GM23248 (cell line): ENCODE measurements at regions not wholly inside any gene's neighbourhood (a gene's known extent, or its start where the extent isn't known, plus 50 kb on each side); places are given as distances from the start of the nearest gene placed in this dataset.

ENCODE experiments used
- DNase-seq: peaks from one replicate; pipeline ENCODE4 v3.0.0-alpha.2; 2015
- H2AFZ ChIP-seq: fragments of 200-600 bp; sonication (generic); 2 replicates; pipeline ENCODE4 v1.6.1; 2016; ENCODE audit warnings: antibody characterized with exemption
- H3F3A ChIP-seq: fragments of 200-600 bp; sonication (generic); 2 replicates; pipeline ENCODE4 v1.6.1; 2016; ENCODE audit warnings: mild to moderate bottlenecking, antibody characterized with exemption, mixed run types; ENCODE audit not compliant: insufficient read depth
- H3K27ac ChIP-seq: fragments of 200-600 bp; sonication (generic); 2 replicates; pipeline ENCODE4 v1.5.1; 2016; ENCODE audit warnings: mild to moderate bottlenecking
- H3K27me3 ChIP-seq: fragments of 200-600 bp; sonication (generic); replicated peaks from 2 replicates; pipeline ENCODE4 v1.6.1; 2016; ENCODE audit warnings: mild to moderate bottlenecking; ENCODE audit not compliant: insufficient read depth
- H3K36me3 ChIP-seq: fragments of 200-600 bp; sonication (generic); 2 replicates; pipeline ENCODE4 v1.6.1; 2016; ENCODE audit warnings: low read depth, mild to moderate bottlenecking
- H3K4me1 ChIP-seq: fragments of 200-600 bp; sonication (generic); 2 replicates; pipeline ENCODE4 v1.6.1; 2016; ENCODE audit warnings: mild to moderate bottlenecking; ENCODE audit not compliant: insufficient read depth
- H3K4me2 ChIP-seq: fragments of 200-600 bp; sonication (generic); one replicate; pipeline ENCODE4 v1.6.1; 2016; ENCODE audit warnings: mild to moderate bottlenecking; ENCODE audit not compliant: unreplicated experiment
- H3K4me3 ChIP-seq: fragments of 200-600 bp; sonication (generic); 2 replicates; pipeline ENCODE4 v1.5.1; 2016; ENCODE audit warnings: mild to moderate bottlenecking
- H3K79me2 ChIP-seq: fragments of 200-600 bp; sonication (generic); 2 replicates; pipeline ENCODE4 v1.6.1; 2016; ENCODE audit warnings: mild to moderate bottlenecking; ENCODE audit not compliant: insufficient read depth
- H3K9ac ChIP-seq: fragments of 200-600 bp; sonication (generic); 2 replicates; pipeline ENCODE4 v1.6.1; 2016; ENCODE audit warnings: mild to moderate bottlenecking
- H3K9me2 ChIP-seq: fragments of 200-600 bp; sonication (generic); 2 replicates; pipeline ENCODE4 v1.6.1; 2016; ENCODE audit warnings: mixed run types, mild to moderate bottlenecking, moderate library complexity; ENCODE audit not compliant: insufficient read depth
- H3K9me3 ChIP-seq: fragments of 200-600 bp; sonication (generic); one replicate; pipeline ENCODE4 v1.6.1; 2017; ENCODE audit warnings: low read depth
- H4K20me1 ChIP-seq: fragments of 200-600 bp; sonication (generic); 2 replicates; pipeline ENCODE4 v1.6.0; 2016; ENCODE audit not compliant: insufficient read depth
- EZH2 ChIP-seq: fragments of 200-600 bp; sonication (generic); IDR thresholded peaks from 2 replicates; pipeline ENCODE4 v1.6.1; 2018; ENCODE audit warnings: antibody characterized with exemption, mild to moderate bottlenecking; ENCODE audit not compliant: insufficient read depth, poor library complexity, severe bottlenecking
- EZH2phosphoT487 ChIP-seq: fragments of 200-600 bp; sonication (generic); IDR thresholded peaks from 2 replicates; pipeline ENCODE4 v1.6.1; 2018; ENCODE audit warnings: antibody characterized with exemption, moderate library complexity, mild to moderate bottlenecking, low read depth; ENCODE audit not compliant: insufficient read depth
- WGBS, 2 experiments: methylation state at CpG; one replicate each; pipeline ENCODE4 v1.1.6; 2015 to 2017; ENCODE audit warnings: low lambda C conversion rate in 2 of 2, low coverage in 1 of 2; ENCODE audit errors: missing lambda C conversion rate in 2 of 2; 5-methylcytosine and 5-hydroxymethylcytosine counted together
- in situ Hi-C: fragments of 300-500 bp; cut with MboI; formaldehyde crosslinking; loops from 2 replicates; pipeline ENCODE4 v1.15.0; 2020

DNA sequence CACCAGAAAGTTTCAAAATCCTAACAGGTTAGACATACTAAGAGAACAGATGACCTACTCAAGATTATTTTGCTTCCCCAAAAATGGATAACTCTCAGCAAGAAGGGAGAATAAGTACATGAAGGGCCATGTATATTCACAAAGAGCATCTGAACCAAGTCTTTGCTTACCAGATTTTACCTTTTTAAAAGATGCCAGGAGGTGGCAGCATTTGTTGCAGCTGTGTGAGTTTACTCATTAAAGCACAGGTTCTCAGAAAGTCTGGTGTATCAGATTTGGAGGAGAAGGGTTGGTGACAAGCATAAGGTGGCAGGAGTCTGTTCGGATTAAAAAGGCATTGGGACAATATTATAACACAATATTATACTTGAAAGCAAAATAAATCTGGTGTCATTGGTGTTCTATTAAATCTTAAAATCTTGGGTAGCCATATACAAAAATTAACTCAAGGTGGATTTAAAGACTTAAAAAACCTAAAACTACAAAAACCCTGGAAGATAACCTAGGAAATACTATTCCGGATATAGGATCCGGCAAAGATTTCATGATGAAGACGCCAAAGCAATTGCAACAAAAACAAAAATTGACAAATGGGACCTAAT lies 51.3 kb upstream of the NFKB1 start:
- Histone ChIP-seq H2AFZ (no peak overlapping the region), H3F3A (no peaks in the 10 kb centered on the region), H3K79me2 (no peaks in the 10 kb centered on the region), H3K9me2 (no peaks in the 10 kb centered on the region), H3K27me3 (no peaks in the 10 kb centered on the region), H3K27ac (no peak overlapping the region), H3K36me3 (no peaks in the 10 kb centered on the region), H3K4me2 (no peak overlapping the region), H3K9me3 (no peaks in the 10 kb centered on the region), H3K4me3 (no peak overlapping the region), H3K4me1 (no peaks in the 10 kb centered on the region), H4K20me1 (no peaks in the 10 kb centered on the region), H3K9ac (no peak overlapping the region)
- no peak for TF ChIP-seq EZH2phosphoT487
- TF ChIP-seq EZH2: no peak
- in situ Hi-C loops: loop anchor here (10.0 kb wide), 1 partner anchor 555 kb away; no protein-coding TSS in a partner anchor
- 33 to 35% methylated on average over 4 of the region's 4 CpGs for WGBS, 2 experiments
- peak; percentile 73 for DNase-seq

DNA sequence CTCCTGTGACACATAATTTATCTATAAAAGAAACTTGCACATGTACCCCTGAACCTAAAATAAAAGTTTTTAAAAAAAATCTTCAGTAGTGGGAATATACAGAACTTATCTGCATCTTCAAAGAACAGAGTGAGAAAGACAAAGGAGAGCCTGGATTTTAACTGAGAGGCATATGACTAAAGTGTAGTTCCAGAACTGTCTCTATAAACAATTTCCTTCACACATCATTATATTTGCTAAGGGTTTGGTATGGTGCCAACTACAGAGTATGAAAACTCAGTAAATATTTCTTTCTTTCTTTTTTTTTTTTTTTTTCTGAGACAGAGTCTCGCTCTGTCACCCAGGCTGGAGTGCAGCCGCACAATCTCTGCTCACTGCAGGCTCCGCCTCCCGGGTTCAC lies 49.9 kb upstream of the NFKB1 start:
- no peak overlapping the region for H3K9ac ChIP-seq
- H3F3A ChIP-seq: no peaks in the 10 kb centered on the region
- H3K4me2 ChIP-seq: peak overlapping the region; percentile 29
- H3K4me1 ChIP-seq: no peaks in the 10 kb centered on the region
- H3K4me3 ChIP-seq: peak overlapping the region; percentile 47
- H4K20me1 ChIP-seq: no peaks in the 10 kb centered on the region
- WGBS, 2 experiments: 7 to 10% methylated on average over 4 of the region's 4 CpGs
- H3K79me2 ChIP-seq: no peaks in the 10 kb centered on the region
- TF ChIP-seq EZH2phosphoT487 (no peak), EZH2 (no peak)
- H3K9me2 ChIP-seq: no peaks in the 10 kb centered on the region
- H3K9me3 ChIP-seq: no peaks in the 10 kb centered on the region
- H3K36me3 ChIP-seq: no peaks in the 10 kb centered on the region
- H3K27me3 ChIP-seq: no peaks in the 10 kb centered on the region
- peak; percentile 42 for DNase-seq
- peak overlapping the region; percentile 53 for H2AFZ ChIP-seq
- no peak overlapping the region for H3K27ac ChIP-seq
- in situ Hi-C loops: no loop called here
